ENCODE measurements at regions not wholly inside any gene's neighbourhood (a gene's known extent, or its start where the extent isn't known, plus 50 kb on each side); places are given as distances from the start of the nearest gene placed in this dataset.

DNA sequence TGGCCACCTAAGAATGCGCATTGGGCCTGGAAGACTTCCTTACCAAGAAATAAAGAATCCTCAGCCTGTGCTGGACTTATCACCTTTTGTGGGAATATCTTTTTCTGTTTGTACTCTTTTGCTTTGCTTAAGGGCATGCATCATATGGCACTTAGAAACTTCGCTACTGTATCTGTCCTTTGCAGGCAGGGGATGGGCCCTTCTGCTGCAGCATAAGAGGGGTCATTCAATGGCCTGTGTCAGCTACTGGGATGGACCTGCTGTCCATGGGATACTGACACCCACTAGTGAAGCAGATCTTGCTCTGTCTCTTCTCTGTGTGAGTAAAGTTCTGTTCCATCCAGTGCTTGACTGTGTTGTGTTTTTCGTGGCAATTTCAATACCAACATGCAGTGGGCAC is 239.0 kb upstream of the JUN start:
- Histone ChIP-seq H3K9ac (ENCODE audit: insufficient read depth in 1 of 2, low read depth in 2 of 2, low read length in 2 of 2) (no peak overlapping the region), H3K36me3 (ENCODE audit: control insufficient read depth, insufficient read depth, low read length) (no peaks in the 10 kb centered on the region), H2AFZ (ENCODE audit: low read depth, low read length) (no peak overlapping the region), H3K27ac (ENCODE audit: extremely low read depth, low read depth, low read length) (no peak overlapping the region), H3K4me1 (replicated peaks in 1 of 2; ENCODE audit: control insufficient read depth in 2 of 2, insufficient read depth in 2 of 2, low read length in 2 of 2) (peaks cover 0 to 20% of the 10 kb centered on the region in 2 experiments; a peak in 3 of 5 replicates), H3K79me2 (ENCODE audit: control insufficient read depth, insufficient read depth, low read length) (no peaks in the 10 kb centered on the region), H3K9me1 (ENCODE audit: control insufficient read depth, insufficient read depth, low read length) (no peaks in the 10 kb centered on the region), H3K27me3 (ENCODE audit: control insufficient read depth in 2 of 2, insufficient read depth in 2 of 2, low read length in 2 of 2) (no peaks in the 10 kb centered on the region), H3K4me2 (ENCODE audit: insufficient read depth, low read length) (no peak overlapping the region), H3K4me3 (no peak overlapping the region), H3K9me3 (replicated peaks; ENCODE audit: control insufficient read depth, insufficient read depth, low read depth, low read length) (no peaks in the 10 kb centered on the region), H4K20me1 (replicated peaks; ENCODE audit: control insufficient read depth, insufficient read depth, low read length) (no peaks in the 10 kb centered on the region)
- intact Hi-C loops (cut with micrococcal nuclease) (no loop called here), in situ Hi-C loops (cut with MboI) (no loop called here)
- DNase-seq (ENCODE audit: extremely low read depth in 1 of 4, low spot score in 3 of 4) (no peak), FAIRE-seq (no peak), ATAC-seq (no peak)
- BruUV-seq (replicated peaks) = no TSS peak
- POLR2A ChIA-PET = no interaction called here
- CTCF ChIA-PET (ENCODE audit: low intra/inter-chr PET ratio) = no interaction called here
- WGBS (ENCODE audit: insufficient coverage, low coverage, missing lambda C conversion rate) = 47% methylated on average over 3 of the region's 3 CpGs
- TF ChIP-seq, protein P1, sequence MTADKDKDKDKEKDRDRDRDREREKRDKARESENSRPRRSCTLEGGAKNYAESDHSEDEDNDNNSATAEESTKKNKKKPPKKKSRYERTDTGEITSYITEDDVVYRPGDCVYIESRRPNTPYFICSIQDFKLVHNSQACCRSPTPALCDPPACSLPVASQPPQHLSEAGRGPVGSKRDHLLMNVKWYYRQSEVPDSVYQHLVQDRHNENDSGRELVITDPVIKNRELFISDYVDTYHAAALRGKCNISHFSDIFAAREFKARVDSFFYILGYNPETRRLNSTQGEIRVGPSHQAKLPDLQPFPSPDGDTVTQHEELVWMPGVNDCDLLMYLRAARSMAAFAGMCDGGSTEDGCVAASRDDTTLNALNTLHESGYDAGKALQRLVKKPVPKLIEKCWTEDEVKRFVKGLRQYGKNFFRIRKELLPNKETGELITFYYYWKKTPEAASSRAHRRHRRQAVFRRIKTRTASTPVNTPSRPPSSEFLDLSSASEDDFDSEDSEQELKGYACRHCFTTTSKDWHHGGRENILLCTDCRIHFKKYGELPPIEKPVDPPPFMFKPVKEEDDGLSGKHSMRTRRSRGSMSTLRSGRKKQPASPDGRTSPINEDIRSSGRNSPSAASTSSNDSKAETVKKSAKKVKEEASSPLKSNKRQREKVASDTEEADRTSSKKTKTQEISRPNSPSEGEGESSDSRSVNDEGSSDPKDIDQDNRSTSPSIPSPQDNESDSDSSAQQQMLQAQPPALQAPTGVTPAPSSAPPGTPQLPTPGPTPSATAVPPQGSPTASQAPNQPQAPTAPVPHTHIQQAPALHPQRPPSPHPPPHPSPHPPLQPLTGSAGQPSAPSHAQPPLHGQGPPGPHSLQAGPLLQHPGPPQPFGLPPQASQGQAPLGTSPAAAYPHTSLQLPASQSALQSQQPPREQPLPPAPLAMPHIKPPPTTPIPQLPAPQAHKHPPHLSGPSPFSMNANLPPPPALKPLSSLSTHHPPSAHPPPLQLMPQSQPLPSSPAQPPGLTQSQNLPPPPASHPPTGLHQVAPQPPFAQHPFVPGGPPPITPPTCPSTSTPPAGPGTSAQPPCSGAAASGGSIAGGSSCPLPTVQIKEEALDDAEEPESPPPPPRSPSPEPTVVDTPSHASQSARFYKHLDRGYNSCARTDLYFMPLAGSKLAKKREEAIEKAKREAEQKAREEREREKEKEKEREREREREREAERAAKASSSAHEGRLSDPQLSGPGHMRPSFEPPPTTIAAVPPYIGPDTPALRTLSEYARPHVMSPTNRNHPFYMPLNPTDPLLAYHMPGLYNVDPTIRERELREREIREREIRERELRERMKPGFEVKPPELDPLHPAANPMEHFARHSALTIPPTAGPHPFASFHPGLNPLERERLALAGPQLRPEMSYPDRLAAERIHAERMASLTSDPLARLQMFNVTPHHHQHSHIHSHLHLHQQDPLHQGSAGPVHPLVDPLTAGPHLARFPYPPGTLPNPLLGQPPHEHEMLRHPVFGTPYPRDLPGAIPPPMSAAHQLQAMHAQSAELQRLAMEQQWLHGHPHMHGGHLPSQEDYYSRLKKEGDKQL (CRISPR knock-in tag; IDR thresholded peaks at IDR 0.05; ENCODE audit: borderline replicate concordance) = no peak
- TF ChIP-seq PRPF4 (IDR thresholded peaks at IDR 0.05; ENCODE audit: insufficient read depth, low read depth, low read length, poor library complexity, severe bottlenecking) (no peak), NR2C1 (IDR thresholded peaks at IDR 0.05) (no peak), NR2C1 (tag; IDR thresholded peaks at IDR 0.05) (no peak), IRF2 (CRISPR knock-in tag; IDR thresholded peaks at IDR 0.05) (no peak)
- TF ChIP-seq, protein P2, sequence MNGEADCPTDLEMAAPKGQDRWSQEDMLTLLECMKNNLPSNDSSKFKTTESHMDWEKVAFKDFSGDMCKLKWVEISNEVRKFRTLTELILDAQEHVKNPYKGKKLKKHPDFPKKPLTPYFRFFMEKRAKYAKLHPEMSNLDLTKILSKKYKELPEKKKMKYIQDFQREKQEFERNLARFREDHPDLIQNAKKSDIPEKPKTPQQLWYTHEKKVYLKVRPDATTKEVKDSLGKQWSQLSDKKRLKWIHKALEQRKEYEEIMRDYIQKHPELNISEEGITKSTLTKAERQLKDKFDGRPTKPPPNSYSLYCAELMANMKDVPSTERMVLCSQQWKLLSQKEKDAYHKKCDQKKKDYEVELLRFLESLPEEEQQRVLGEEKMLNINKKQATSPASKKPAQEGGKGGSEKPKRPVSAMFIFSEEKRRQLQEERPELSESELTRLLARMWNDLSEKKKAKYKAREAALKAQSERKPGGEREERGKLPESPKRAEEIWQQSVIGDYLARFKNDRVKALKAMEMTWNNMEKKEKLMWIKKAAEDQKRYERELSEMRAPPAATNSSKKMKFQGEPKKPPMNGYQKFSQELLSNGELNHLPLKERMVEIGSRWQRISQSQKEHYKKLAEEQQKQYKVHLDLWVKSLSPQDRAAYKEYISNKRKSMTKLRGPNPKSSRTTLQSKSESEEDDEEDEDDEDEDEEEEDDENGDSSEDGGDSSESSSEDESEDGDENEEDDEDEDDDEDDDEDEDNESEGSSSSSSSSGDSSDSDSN (IDR thresholded peaks at IDR 0.05; ENCODE audit: borderline replicate concordance in 1 of 2, low read depth in 2 of 2, low read length in 2 of 2) = no peak
- TF ChIP-seq, protein P3, sequence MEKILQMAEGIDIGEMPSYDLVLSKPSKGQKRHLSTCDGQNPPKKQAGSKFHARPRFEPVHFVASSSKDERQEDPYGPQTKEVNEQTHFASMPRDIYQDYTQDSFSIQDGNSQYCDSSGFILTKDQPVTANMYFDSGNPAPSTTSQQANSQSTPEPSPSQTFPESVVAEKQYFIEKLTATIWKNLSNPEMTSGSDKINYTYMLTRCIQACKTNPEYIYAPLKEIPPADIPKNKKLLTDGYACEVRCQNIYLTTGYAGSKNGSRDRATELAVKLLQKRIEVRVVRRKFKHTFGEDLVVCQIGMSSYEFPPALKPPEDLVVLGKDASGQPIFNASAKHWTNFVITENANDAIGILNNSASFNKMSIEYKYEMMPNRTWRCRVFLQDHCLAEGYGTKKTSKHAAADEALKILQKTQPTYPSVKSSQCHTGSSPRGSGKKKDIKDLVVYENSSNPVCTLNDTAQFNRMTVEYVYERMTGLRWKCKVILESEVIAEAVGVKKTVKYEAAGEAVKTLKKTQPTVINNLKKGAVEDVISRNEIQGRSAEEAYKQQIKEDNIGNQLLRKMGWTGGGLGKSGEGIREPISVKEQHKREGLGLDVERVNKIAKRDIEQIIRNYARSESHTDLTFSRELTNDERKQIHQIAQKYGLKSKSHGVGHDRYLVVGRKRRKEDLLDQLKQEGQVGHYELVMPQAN (IDR thresholded peaks at IDR 0.05; ENCODE audit: borderline replicate concordance) = no peak
